IMR-90 (cell line): ENCODE measurements at regions not wholly inside any gene's neighbourhood (a gene's known extent, or its start where the extent isn't known, plus 50 kb on each side); places are given as distances from the start of the nearest gene placed in this dataset.

ENCODE experiments used
- ATAC-seq: fragments of 200-7000 bp; cut with Tn5 transposase; 2 replicates; pipeline ENCODE4 v1.9.1; 2020; ENCODE audit warnings: low read depth, mild to moderate bottlenecking, moderate library complexity
- BruUV-seq: library from RNA; stranded (reverse); fragments of 400-500 nt; replicated peaks from 2 replicates; lab custom pipeline; 2021; lab: Mats Ljungman, UMichigan
- CTCF ChIA-PET: fragments of 300-600 bp; formaldehyde crosslinking; extraction: SDS; loops from one replicate; lab custom pipeline; 2021; ENCODE audit warnings: antibody characterized with exemption; lab: Yijun Ruan, JAX
- POLR2A ChIA-PET: fragments of 300-600 bp; sonication (Branson Sonifier 250); formaldehyde crosslinking; loops from one replicate; lab custom pipeline; 2022; ENCODE audit warnings: antibody characterized with exemption; ENCODE audit not compliant: unreplicated experiment; lab: Charles Lee
- DNase-seq: peaks from one replicate; pipeline ENCODE4 v3.0.0; 2013
- H2AFZ ChIP-seq: replicated peaks from 2 replicates; pipeline ENCODE3; 2013; ENCODE audit warnings: low read length, mild to moderate bottlenecking; ENCODE audit not compliant: poor library complexity
- H2AK5ac ChIP-seq: 2 replicates; pipeline ENCODE4 v1.6.1; 2013; ENCODE audit warnings: low read depth, low read length, inconsistent platforms
- H2AK9ac ChIP-seq: replicated peaks from 2 replicates; pipeline ENCODE3; 2013; ENCODE audit warnings: mild to moderate bottlenecking, low read depth, low read length, moderate library complexity; ENCODE audit not compliant: poor library complexity
- H2BK120ac ChIP-seq: 2 replicates; pipeline ENCODE4 v1.6.1; 2013; ENCODE audit warnings: low read depth, low read length, inconsistent platforms
- H2BK15ac ChIP-seq: 3 replicates; pipeline ENCODE4 v1.6.1; 2013; ENCODE audit warnings: low read depth, low read length, inconsistent platforms
- H2BK20ac ChIP-seq: 2 replicates; pipeline ENCODE4 v1.6.1; 2013; ENCODE audit warnings: low read depth, mild to moderate bottlenecking, inconsistent platforms, low read length, moderate library complexity
- H2BK5ac ChIP-seq: 2 replicates; pipeline ENCODE4 v1.6.1; 2013; ENCODE audit warnings: mild to moderate bottlenecking, low read depth, low read length, inconsistent platforms; ENCODE audit not compliant: poor library complexity, severe bottlenecking
- H3K14ac ChIP-seq: replicated peaks from 2 replicates; pipeline ENCODE4 v1.6.1; 2013; ENCODE audit warnings: low read depth, low read length, inconsistent platforms
- H3K18ac ChIP-seq: 2 replicates; pipeline ENCODE4 v1.6.1; 2013; ENCODE audit warnings: low read depth, low read length, control low read depth
- H3K23ac ChIP-seq: 2 replicates; pipeline ENCODE4 v1.6.1; 2013; ENCODE audit warnings: low read depth, low read length, inconsistent platforms
- H3K27ac ChIP-seq: 2 replicates; pipeline ENCODE4 v1.5.1; 2013; ENCODE audit warnings: mild to moderate bottlenecking, control low read depth, low read length; ENCODE audit not compliant: insufficient read depth
- H3K27me3 ChIP-seq: 2 replicates; pipeline ENCODE4 v1.6.1; 2013; ENCODE audit warnings: low read length; ENCODE audit not compliant: control insufficient read depth, insufficient read depth
- H3K36me3 ChIP-seq: 2 replicates; pipeline ENCODE4 v1.6.1; 2013; ENCODE audit warnings: low read length, mixed read lengths; ENCODE audit not compliant: control insufficient read depth, insufficient read depth
- H3K4ac ChIP-seq: 2 replicates; pipeline ENCODE4 v1.6.1; 2013; ENCODE audit warnings: low read depth, low read length, inconsistent platforms
- H3K4me1 ChIP-seq: 2 replicates; pipeline ENCODE4 v1.6.1; 2013; ENCODE audit warnings: low read length, mixed read lengths; ENCODE audit not compliant: control insufficient read depth, insufficient read depth
- H3K4me2 ChIP-seq: 2 replicates; pipeline ENCODE4 v1.6.1; 2013; ENCODE audit warnings: low read depth, mild to moderate bottlenecking, control low read depth, low read length, moderate library complexity
- H3K4me3 ChIP-seq: 2 replicates; pipeline ENCODE4 v1.5.1; 2013; ENCODE audit warnings: low read depth, mild to moderate bottlenecking, control low read depth, low read length, moderate library complexity; ENCODE audit not compliant: insufficient read depth
- H3K56ac ChIP-seq: 2 replicates; pipeline ENCODE4 v1.6.1; 2013; ENCODE audit warnings: low read length, inconsistent platforms; ENCODE audit not compliant: insufficient read depth; ENCODE audit errors: extremely low read depth
- H3K79me1 ChIP-seq, 2 experiments: 2 replicates each; pipeline ENCODE4 v1.6.1; 2013; ENCODE audit warnings: low read length in 2 of 2, inconsistent platforms in 1 of 2, low read depth in 1 of 2
- H3K9ac ChIP-seq: 2 replicates; pipeline ENCODE4 v1.6.1; 2013; ENCODE audit warnings: low read depth, low read length, control low read depth
- H3K9me1 ChIP-seq: 2 replicates; pipeline ENCODE4 v1.6.1; 2013; ENCODE audit warnings: low read length, inconsistent platforms; ENCODE audit not compliant: insufficient read depth
- H3K9me3 ChIP-seq: 2 replicates; pipeline ENCODE4 v1.6.1; 2013; ENCODE audit warnings: low read length; ENCODE audit not compliant: control insufficient read depth, insufficient read depth
- H4K20me1 ChIP-seq: 2 replicates; pipeline ENCODE4 v1.6.1; 2013; ENCODE audit warnings: low read length, inconsistent platforms; ENCODE audit not compliant: insufficient read depth
- H4K5ac ChIP-seq: 2 replicates; pipeline ENCODE4 v1.6.1; 2013; ENCODE audit warnings: mild to moderate bottlenecking, low read depth, low read length, control low read depth
- H4K8ac ChIP-seq, 2 experiments: 2 replicates each; pipeline ENCODE4 v1.6.1; 2013; ENCODE audit warnings: low read depth in 2 of 2, low read length in 2 of 2, control low read depth in 1 of 2, inconsistent platforms in 1 of 2
- H4K91ac ChIP-seq: 2 replicates; pipeline ENCODE4 v1.6.1; 2013; ENCODE audit warnings: low read depth, low read length, inconsistent platforms; ENCODE audit not compliant: insufficient read depth
- BHLHE40 ChIP-seq: fragments of 150-350 bp; IDR thresholded peaks from 2 replicates; pipeline ENCODE4 v1.6.1; 2016; ENCODE audit warnings: mild to moderate bottlenecking, low read depth, low read length
- CEBPB ChIP-seq: IDR thresholded peaks from 2 replicates; pipeline ENCODE4 v1.6.1; 2012; ENCODE audit warnings: low read depth, low read length, improper control_type of control experiment
- CHD1 ChIP-seq: IDR thresholded peaks from 2 replicates; pipeline ENCODE4 v1.6.1; 2012; ENCODE audit warnings: low read depth, low read length, improper control_type of control experiment
- MAFK ChIP-seq: IDR thresholded peaks from 2 replicates; pipeline ENCODE4 v1.6.1; 2012; ENCODE audit warnings: low read depth, low read length, improper control_type of control experiment
- MAZ ChIP-seq: IDR thresholded peaks from 2 replicates; pipeline ENCODE4 v1.6.1; 2012; ENCODE audit warnings: low read depth, mild to moderate bottlenecking, low read length, improper control_type of control experiment, moderate library complexity, borderline replicate concordance
- MXI1 ChIP-seq: IDR thresholded peaks from 2 replicates; pipeline ENCODE4 v1.6.1; 2012; ENCODE audit warnings: low read depth, mild to moderate bottlenecking, low read length, moderate library complexity, borderline replicate concordance
- NFE2L2 ChIP-seq: fragments of 150-350 bp; IDR thresholded peaks from 2 replicates; pipeline ENCODE4 v1.6.1; 2016; ENCODE audit warnings: low read depth, mild to moderate bottlenecking, low read length
- POLR2A ChIP-seq: IDR thresholded peaks from 2 replicates; pipeline ENCODE4 v1.6.1; 2012; ENCODE audit warnings: mild to moderate bottlenecking, low read depth, low read length
- RAD21 ChIP-seq: IDR thresholded peaks from 2 replicates; pipeline ENCODE4 v1.6.1; 2012; ENCODE audit warnings: low read length, improper control_type of control experiment
- RCOR1 ChIP-seq: IDR thresholded peaks from 2 replicates; pipeline ENCODE4 v1.6.1; 2012; ENCODE audit warnings: mild to moderate bottlenecking, low read length, improper control_type of control experiment; ENCODE audit not compliant: insufficient replicate concordance
- RFX5 ChIP-seq: IDR thresholded peaks from 2 replicates; pipeline ENCODE4 v1.8.0; 2012; ENCODE audit warnings: low read depth, mild to moderate bottlenecking, low read length, moderate library complexity
- SMC3 ChIP-seq: fragments of 150-350 bp; IDR thresholded peaks from 2 replicates; pipeline ENCODE4 v1.6.1; 2016; ENCODE audit warnings: low read depth, mild to moderate bottlenecking, antibody characterized with exemption, low read length, moderate library complexity
- whole genome bisulfite sequencing, 2 experiments: methylation state at CpG; one replicate each; pipeline versions ENCODE4 v1.1.5 to v1.1.7; 2013; ENCODE audit warnings: missing lambda C conversion rate in 2 of 2; ENCODE audit not compliant: insufficient read length in 1 of 2; ENCODE audit errors: extremely low coverage in 2 of 2; 5-methylcytosine and 5-hydroxymethylcytosine counted together
- dilution Hi-C: fragments of 300-500 bp; cut with HindIII; formaldehyde crosslinking; loops from one replicate; pipeline ENCODE4 v1.14.3; 2018; ENCODE audit warnings: low sequenced_read_pairs; ENCODE audit not compliant: unreplicated experiment
- in situ Hi-C: fragments of 300-500 bp; cut with MboI; formaldehyde crosslinking; loops from 3 replicates; pipeline ENCODE4 v1.14.3; 2019; ENCODE audit warnings: low sequenced_read_pairs, inconsistent platforms, mixed read lengths
- intact Hi-C: fragments of 100-400 bp; cut with micrococcal nuclease; formaldehyde crosslinking; loops from 2 replicates; pipeline ENCODE4 v1.10.0; 2022
- TF ChIP-seq, protein P1 (sequence below): fragments of 150-350 bp; IDR thresholded peaks from 2 replicates; pipeline ENCODE4 v1.6.1; 2017; ENCODE audit warnings: mild to moderate bottlenecking, antibody characterized with exemption, low read length, low read depth
- TF ChIP-seq, protein P2 (sequence below): fragments of 150-350 bp; IDR thresholded peaks from 2 replicates; pipeline ENCODE4 v1.6.1; 2016; ENCODE audit warnings: low read depth, mild to moderate bottlenecking, low read length, moderate library complexity, borderline replicate concordance
- TF ChIP-seq, protein P3 (sequence below): conservative IDR thresholded peaks from 2 replicates; pipeline ENCODE4 v1.5.1; 2012; ENCODE audit warnings: mild to moderate bottlenecking, low read depth, low read length, improper control_type of control experiment

DNA sequence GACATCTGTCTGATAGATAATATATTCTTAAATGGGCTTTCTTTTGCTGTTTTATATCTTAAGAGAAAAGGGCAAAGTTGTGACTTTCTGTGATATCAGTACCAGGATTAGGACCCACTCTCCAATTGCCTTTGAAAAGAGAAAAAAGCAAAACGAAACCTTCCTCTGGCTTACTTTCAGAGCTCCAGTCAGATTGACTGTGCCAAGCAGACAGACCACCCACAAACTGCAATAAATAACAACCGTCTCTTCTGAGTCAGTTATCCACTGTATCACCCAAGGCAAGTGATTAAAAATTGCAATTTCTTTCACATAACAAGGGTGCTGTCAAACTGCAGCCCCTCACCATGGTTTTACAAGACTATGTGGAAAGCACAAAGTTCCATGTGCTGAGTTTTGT is 230.5 kb upstream of the SETBP1 start:
- TF ChIP-seq RFX5 (no peak), RAD21 (no peak), CEBPB (no peak), CHD1 (no peak), NFE2L2 (no peak), MAZ (no peak), MXI1 (no peak), BHLHE40 (no peak), RCOR1 (no peak), SMC3 (no peak), MAFK (no peak), POLR2A (no peak)
- TF ChIP-seq, protein P1, sequence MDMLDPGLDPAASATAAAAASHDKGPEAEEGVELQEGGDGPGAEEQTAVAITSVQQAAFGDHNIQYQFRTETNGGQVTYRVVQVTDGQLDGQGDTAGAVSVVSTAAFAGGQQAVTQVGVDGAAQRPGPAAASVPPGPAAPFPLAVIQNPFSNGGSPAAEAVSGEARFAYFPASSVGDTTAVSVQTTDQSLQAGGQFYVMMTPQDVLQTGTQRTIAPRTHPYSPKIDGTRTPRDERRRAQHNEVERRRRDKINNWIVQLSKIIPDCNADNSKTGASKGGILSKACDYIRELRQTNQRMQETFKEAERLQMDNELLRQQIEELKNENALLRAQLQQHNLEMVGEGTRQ: no peak
- TF ChIP-seq, protein P2, sequence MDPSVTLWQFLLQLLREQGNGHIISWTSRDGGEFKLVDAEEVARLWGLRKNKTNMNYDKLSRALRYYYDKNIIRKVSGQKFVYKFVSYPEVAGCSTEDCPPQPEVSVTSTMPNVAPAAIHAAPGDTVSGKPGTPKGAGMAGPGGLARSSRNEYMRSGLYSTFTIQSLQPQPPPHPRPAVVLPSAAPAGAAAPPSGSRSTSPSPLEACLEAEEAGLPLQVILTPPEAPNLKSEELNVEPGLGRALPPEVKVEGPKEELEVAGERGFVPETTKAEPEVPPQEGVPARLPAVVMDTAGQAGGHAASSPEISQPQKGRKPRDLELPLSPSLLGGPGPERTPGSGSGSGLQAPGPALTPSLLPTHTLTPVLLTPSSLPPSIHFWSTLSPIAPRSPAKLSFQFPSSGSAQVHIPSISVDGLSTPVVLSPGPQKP: no peak
- TF ChIP-seq, protein P3, sequence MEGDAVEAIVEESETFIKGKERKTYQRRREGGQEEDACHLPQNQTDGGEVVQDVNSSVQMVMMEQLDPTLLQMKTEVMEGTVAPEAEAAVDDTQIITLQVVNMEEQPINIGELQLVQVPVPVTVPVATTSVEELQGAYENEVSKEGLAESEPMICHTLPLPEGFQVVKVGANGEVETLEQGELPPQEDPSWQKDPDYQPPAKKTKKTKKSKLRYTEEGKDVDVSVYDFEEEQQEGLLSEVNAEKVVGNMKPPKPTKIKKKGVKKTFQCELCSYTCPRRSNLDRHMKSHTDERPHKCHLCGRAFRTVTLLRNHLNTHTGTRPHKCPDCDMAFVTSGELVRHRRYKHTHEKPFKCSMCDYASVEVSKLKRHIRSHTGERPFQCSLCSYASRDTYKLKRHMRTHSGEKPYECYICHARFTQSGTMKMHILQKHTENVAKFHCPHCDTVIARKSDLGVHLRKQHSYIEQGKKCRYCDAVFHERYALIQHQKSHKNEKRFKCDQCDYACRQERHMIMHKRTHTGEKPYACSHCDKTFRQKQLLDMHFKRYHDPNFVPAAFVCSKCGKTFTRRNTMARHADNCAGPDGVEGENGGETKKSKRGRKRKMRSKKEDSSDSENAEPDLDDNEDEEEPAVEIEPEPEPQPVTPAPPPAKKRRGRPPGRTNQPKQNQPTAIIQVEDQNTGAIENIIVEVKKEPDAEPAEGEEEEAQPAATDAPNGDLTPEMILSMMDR: no peak
- POLR2A ChIA-PET: no interaction called here
- Histone ChIP-seq H2BK20ac (no peak overlapping the region), H2BK120ac (no peak overlapping the region), H3K18ac (no peak overlapping the region), H3K4me1 (no peaks in the 10 kb centered on the region), H2BK15ac (no peak overlapping the region), H3K4me3 (no peak overlapping the region), H2AK9ac (no peak overlapping the region), H2BK5ac (no peak overlapping the region), H2AFZ (no peak overlapping the region), H4K8ac (no peak overlapping the region), H4K5ac (no peak overlapping the region), H3K9me3 (no peaks in the 10 kb centered on the region), H3K79me1 (no peaks in the 10 kb centered on the region), H2AK5ac (no peak overlapping the region), H3K27me3 (no peaks in the 10 kb centered on the region), H4K20me1 (no peaks in the 10 kb centered on the region), H4K91ac (no peak overlapping the region), H3K27ac (no peak overlapping the region), H3K9ac (no peak overlapping the region), H3K14ac (no peak overlapping the region), H3K23ac (no peak overlapping the region), H3K56ac (no peak overlapping the region), H3K4me2 (no peak overlapping the region), H3K36me3 (no peaks in the 10 kb centered on the region), H3K9me1 (no peaks in the 10 kb centered on the region), H3K4ac (no peak overlapping the region)
- ATAC-seq: no peak
- dilution Hi-C loops: no loop called here
- no TSS peak for BruUV-seq
- intact Hi-C loops: no loop called here
- CTCF ChIA-PET: no interaction called here
- DNase-seq: no peak
- 18% methylated on average over 2 of the region's 2 CpGs; no CpG with 5 or more reads in 1 of the 2 experiments for WGBS, 2 experiments
- in situ Hi-C loops: no loop called here
